Thoracic aorta (tissue), 2 donors: ENCODE measurements at regions not wholly inside any gene's neighbourhood (a gene's known extent, or its start where the extent isn't known, plus 50 kb on each side); places are given as distances from the start of the nearest gene placed in this dataset.

ENCODE experiments used
- ATAC-seq: fragments of 150-250 bp; one replicate; pipeline ENCODE4 v1.8.0; 2017; ENCODE audit warnings: low read depth; ENCODE audit not compliant: insufficient number of reproducible peaks, low FRiP score
- DNase-seq: peaks from one replicate; pipeline ENCODE4 v3.0.0-alpha.2; 2020; ENCODE audit warnings: low spot score
- H3K27ac ChIP-seq, 2 donors: fragments of 200-600 bp; sonication (generic); 1 replicate in 1 of 2; 2 replicates in 1 of 2; pipeline ENCODE4 v1.5.1; 2016; ENCODE audit warnings: mild to moderate bottlenecking in 2 of 2, moderate library complexity in 2 of 2
- H3K27me3 ChIP-seq: fragments of 200-600 bp; sonication (generic); replicated peaks from 2 replicates; pipeline ENCODE4 v1.6.0; 2016; ENCODE audit warnings: mild to moderate bottlenecking; ENCODE audit not compliant: insufficient read depth
- H3K36me3 ChIP-seq: fragments of 200-600 bp; sonication (generic); one replicate; pipeline ENCODE4 v1.5.1; 2016
- H3K4me1 ChIP-seq, 2 donors: fragments of 200-600 bp; sonication (generic); 1 replicate in 1 of 2; 2 replicates in 1 of 2; pipeline versions ENCODE4 v1.5.1 to v1.6.0; 2016; ENCODE audit warnings: low read depth in 2 of 2, mild to moderate bottlenecking in 1 of 2; ENCODE audit not compliant: control insufficient read depth in 1 of 2
- H3K4me3 ChIP-seq: fragments of 200-600 bp; sonication (generic); 2 replicates; pipeline ENCODE4 v1.5.1; 2016; ENCODE audit warnings: mild to moderate bottlenecking
- H3K9me3 ChIP-seq: fragments of 200-600 bp; sonication (generic); 2 replicates; pipeline ENCODE4 v1.5.1; 2016
- CTCF ChIP-seq: fragments of 200-600 bp; sonication (generic); IDR thresholded peaks from one replicate; pipeline ENCODE4 v1.5.1; 2019; ENCODE audit warnings: antibody characterized with exemption

- H3K36me3 ChIP-seq: no peaks in the 10 kb centered on the region
- ATAC-seq (no peak), DNase-seq (no peak)
- H3K27ac ChIP-seq: no peak overlapping the region
- no peak overlapping the region for H3K4me3 ChIP-seq
- H3K9me3 ChIP-seq: no peaks in the 10 kb centered on the region
- no peaks in the 10 kb centered on the region for H3K4me1 ChIP-seq
- H3K27me3 ChIP-seq: no peaks in the 10 kb centered on the region
- TF ChIP-seq CTCF: no peak
Measured at GRCh38 chr4:162878096-162878495, 288.6 kb downstream of the NAF1 start.

GRCh38 chr4:162874748-162875147 is 291.9 kb downstream of the NAF1 start:
- Histone ChIP-seq H3K9me3 (no peaks in the 10 kb centered on the region), H3K4me1 (no peaks in the 10 kb centered on the region), H3K4me3 (no peak overlapping the region), H3K27ac (no peak overlapping the region), H3K36me3 (no peaks in the 10 kb centered on the region), H3K27me3 (no peaks in the 10 kb centered on the region)
- no peak for TF ChIP-seq CTCF
- ATAC-seq (no peak), DNase-seq (no peak)

GRCh38 chr4:162871990-162872389 is 294.7 kb downstream of the NAF1 start:
- Histone ChIP-seq H3K9me3 (no peaks in the 10 kb centered on the region), H3K4me3 (no peak overlapping the region), H3K4me1 (no peaks in the 10 kb centered on the region), H3K27ac (no peak overlapping the region), H3K27me3 (no peaks in the 10 kb centered on the region), H3K36me3 (no peaks in the 10 kb centered on the region)
- TF ChIP-seq CTCF: no peak
- DNase-seq: no peak
- no peak for ATAC-seq

- H3K9me3 ChIP-seq: no peaks in the 10 kb centered on the region
- H3K27me3 ChIP-seq: no peaks in the 10 kb centered on the region
- DNase-seq: no peak
- no peaks in the 10 kb centered on the region for H3K4me1 ChIP-seq
- no peak for ATAC-seq
- no peak for TF ChIP-seq CTCF
- H3K4me3 ChIP-seq: no peak overlapping the region
- H3K36me3 ChIP-seq: no peaks in the 10 kb centered on the region
- no peak overlapping the region for H3K27ac ChIP-seq
Measured at GRCh38 chr4:162869157-162869556, 297.5 kb downstream of the NAF1 start.

- H3K27me3 ChIP-seq: no peaks in the 10 kb centered on the region
- H3K4me3 ChIP-seq: no peak overlapping the region
- H3K36me3 ChIP-seq: no peaks in the 10 kb centered on the region
- H3K9me3 ChIP-seq: no peaks in the 10 kb centered on the region
- H3K4me1 ChIP-seq: no peaks in the 10 kb centered on the region
- ATAC-seq: no peak
- no peak for TF ChIP-seq CTCF
- no peak for DNase-seq
- no peak overlapping the region for H3K27ac ChIP-seq
Measured at GRCh38 chr4:162866565-162866964, 300.1 kb downstream of the NAF1 start.
